GM12878 (cell line): ENCODE measurements at regions not wholly inside any gene's neighbourhood (a gene's known extent, or its start where the extent isn't known, plus 50 kb on each side); places are given as distances from the start of the nearest gene placed in this dataset.
A peak's percentile ranks its signal among the peaks of the same experiment; 100 is the strongest.

Source experiments
- ATAC-seq: fragments of 200-7000 bp; cut with Tn5 transposase; 3 replicates; pipeline ENCODE4 v1.9.1; 2020; ENCODE audit warnings: mild to moderate bottlenecking, moderate library complexity
- BruUV-seq: library from RNA; stranded (reverse); fragments of 400-500 nt; replicated peaks from 2 replicates; lab custom pipeline; 2021; lab: Mats Ljungman, UMichigan
- CTCF ChIA-PET: fragments of 300-600 bp; sonication (Branson Sonifier 250); formaldehyde crosslinking; extraction: SDS; loops from one replicate; lab custom pipeline; 2021; ENCODE audit warnings: inconsistent platforms; lab: Yijun Ruan, JAX
- POLR2A ChIA-PET: fragments of 350-600 bp; formaldehyde crosslinking; extraction: SDS; loops from one replicate; lab custom pipeline; 2021; ENCODE audit warnings: inconsistent platforms; lab: Charles Lee
- RAD21 ChIA-PET: fragments of 300-600 bp; sonication (Branson Sonifier 250); formaldehyde crosslinking; loops from one replicate; lab custom pipeline; 2023; ENCODE audit warnings: antibody characterized with exemption; ENCODE audit not compliant: unreplicated experiment; lab: Charles Lee
- SMC1A ChIA-PET: fragments of 300-600 bp; sonication (Branson Sonifier 250); formaldehyde crosslinking; loops from one replicate; lab custom pipeline; 2023; ENCODE audit not compliant: unreplicated experiment, uncharacterized antibody; lab: Charles Lee
- DNase-seq: peaks from one replicate; pipeline ENCODE4 v3.0.0-alpha.2; 2011; ENCODE audit warnings: low read depth, low spot score
- FAIRE-seq: peaks from 3 replicates; lab custom pipeline; 2011; peaks lifted over from hg19 to GRCh38; lab: Jason Lieb, UNC
- H2AFZ ChIP-seq: 2 replicates; pipeline ENCODE4 v1.6.0; 2011; ENCODE audit warnings: low read depth, low read length, control low read depth; ENCODE audit not compliant: control insufficient read depth
- H3K27ac ChIP-seq: 2 replicates; pipeline ENCODE4 v1.5.1; 2011; ENCODE audit warnings: control low read depth; ENCODE audit not compliant: control insufficient read depth, insufficient read depth
- H3K27me3 ChIP-seq, 2 experiments: replicated peaks in 1 of 2; 2 replicates each; pipeline versions ENCODE4 v1.6.0 to v1.6.1; 2011; ENCODE audit warnings: low read length in 1 of 2; ENCODE audit not compliant: control insufficient read depth in 2 of 2, insufficient read depth in 2 of 2
- H3K36me3 ChIP-seq, 2 experiments: 2 replicates each; pipeline ENCODE4 v1.5.1; 2011; ENCODE audit warnings: low read length in 1 of 2; ENCODE audit not compliant: control insufficient read depth in 2 of 2, insufficient read depth in 2 of 2
- H3K4me1 ChIP-seq: 2 replicates; pipeline ENCODE4 v1.6.1; 2011; ENCODE audit warnings: mild to moderate bottlenecking, low read length, moderate library complexity, mixed read lengths; ENCODE audit not compliant: control insufficient read depth, insufficient read depth
- H3K4me2 ChIP-seq: 2 replicates; pipeline ENCODE4 v1.6.0; 2011; ENCODE audit warnings: control low read depth; ENCODE audit not compliant: control insufficient read depth, insufficient read depth
- H3K4me3 ChIP-seq: fragments of 200-600 bp; sonication (generic); 2 replicates; pipeline ENCODE4 v1.5.1; 2016
- H3K79me2 ChIP-seq: 2 replicates; pipeline ENCODE4 v1.6.0; 2011; ENCODE audit warnings: low read length; ENCODE audit not compliant: control insufficient read depth, insufficient read depth
- H3K9ac ChIP-seq: 2 replicates; pipeline ENCODE4 v1.8.0; 2011; ENCODE audit warnings: low read length, control low read depth, mixed read lengths; ENCODE audit not compliant: control insufficient read depth, insufficient read depth
- H3K9me3 ChIP-seq: replicated peaks from 3 replicates; pipeline ENCODE4 v1.5.1; 2011; ENCODE audit warnings: mild to moderate bottlenecking, low read length; ENCODE audit not compliant: control insufficient read depth, insufficient read depth
- H4K20me1 ChIP-seq: 2 replicates; pipeline ENCODE4 v1.6.0; 2011; ENCODE audit not compliant: control insufficient read depth, insufficient read depth
- BCLAF1 ChIP-seq: fragments of 450-650 bp; IDR thresholded peaks from 2 replicates; pipeline ENCODE4 v1.6.1; 2017; ENCODE audit warnings: antibody characterized with exemption, mild to moderate bottlenecking, moderate library complexity
- EP300 ChIP-seq, 2 experiments: fragments of 150-350 bp in 1 of 2; IDR thresholded peaks; 2 replicates each; pipeline ENCODE4 v1.6.1; 2011 to 2012; ENCODE audit warnings: low read depth in 2 of 2, low read length in 2 of 2, borderline replicate concordance in 1 of 2, improper control_type of control experiment in 1 of 2, inconsistent platforms in 1 of 2; ENCODE audit not compliant: control insufficient read depth in 1 of 2
- FOS ChIP-seq: IDR thresholded peaks from 3 replicates; pipeline ENCODE4 v1.6.1; 2011; ENCODE audit warnings: borderline replicate concordance; ENCODE audit not compliant: insufficient read length; ENCODE audit errors: extremely low read depth
- LARP7 ChIP-seq: fragments of 450-650 bp; IDR thresholded peaks from 2 replicates; pipeline ENCODE4 v1.6.1; 2017; ENCODE audit warnings: mild to moderate bottlenecking
- NR2C2 ChIP-seq: IDR thresholded peaks from 2 replicates; pipeline ENCODE4 v1.6.1; 2011; ENCODE audit warnings: borderline replicate concordance, low read depth; ENCODE audit not compliant: control insufficient read depth, insufficient read length
- SP1 ChIP-seq: IDR thresholded peaks from one replicate; pipeline ENCODE4 v1.6.1; 2011; ENCODE audit warnings: low read depth, low read length
- TCF3 ChIP-seq: IDR thresholded peaks from 2 replicates; pipeline ENCODE4 v1.6.1; 2012; ENCODE audit warnings: low read depth, mild to moderate bottlenecking, low read length, borderline replicate concordance; ENCODE audit not compliant: insufficient read depth
- ZNF687 ChIP-seq: fragments of 450-650 bp; IDR thresholded peaks from 2 replicates; pipeline ENCODE4 v1.6.1; 2017; ENCODE audit warnings: mild to moderate bottlenecking, moderate library complexity
- WGBS: methylation state at CpG from one replicate; pipeline ENCODE4 v1.1.6; 2016; ENCODE audit warnings: low lambda C conversion rate; ENCODE audit not compliant: insufficient replicate concordance, insufficient coverage; ENCODE audit errors: missing lambda C conversion rate; 5-methylcytosine and 5-hydroxymethylcytosine counted together
- in situ Hi-C: fragments of 300-500 bp; cut with MboI; formaldehyde crosslinking; loops from 9 replicates; pipeline ENCODE4 v1.14.3; 2018; ENCODE audit warnings: mixed read lengths
- intact Hi-C: fragments of 100-400 bp; cut with micrococcal nuclease; formaldehyde crosslinking; loops from one replicate; pipeline ENCODE4 v1.14.2; 2022; ENCODE audit not compliant: unreplicated experiment

DNA sequence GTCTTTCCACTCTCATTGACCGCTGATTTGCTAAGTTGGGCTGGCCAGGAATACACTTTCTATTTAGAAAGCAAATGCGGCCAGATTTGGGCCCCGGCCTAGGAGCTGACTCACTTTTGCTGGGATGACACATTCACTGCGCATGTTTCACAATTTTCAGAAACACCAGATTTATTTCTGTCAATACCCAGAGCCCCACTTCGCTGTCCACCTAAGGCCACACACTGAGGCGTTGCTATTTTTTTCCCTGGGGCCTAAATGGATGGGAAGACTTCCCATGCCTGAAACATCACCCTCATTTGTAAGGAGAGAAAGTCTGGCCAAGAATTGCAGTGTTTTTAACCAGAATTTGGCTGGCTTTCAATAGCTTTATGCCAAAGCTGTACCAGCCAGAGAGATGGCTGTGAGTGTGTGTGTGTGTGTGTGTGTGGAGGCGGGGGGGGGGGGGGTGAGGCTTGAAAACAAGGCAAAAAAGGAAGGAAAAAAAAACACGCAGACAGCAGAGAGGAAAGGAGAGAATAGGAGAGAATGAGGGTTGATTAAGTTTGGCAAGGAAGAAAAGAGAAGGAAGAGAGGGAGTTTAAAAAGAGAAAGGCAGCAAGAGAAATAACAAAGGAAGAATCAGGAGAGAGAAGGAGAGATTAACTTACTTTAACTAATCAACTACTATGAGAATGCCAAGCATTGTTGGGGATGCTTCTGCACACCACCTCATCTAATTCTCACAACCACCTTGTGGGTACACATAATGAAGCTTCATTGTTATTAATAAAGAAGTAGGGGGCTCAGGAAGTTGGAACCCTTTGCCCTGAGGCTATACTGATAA lies 261.4 kb upstream of the KLF4 start:
- no TSS peak for BruUV-seq
- CTCF ChIA-PET, result interaction anchor here (0.5 to 1.5 kb wide), 6 partner anchors 9 to 125 kb away, joined by 3 to 5 read pairs (median 4); no protein-coding TSS in a partner anchor
- Histone ChIP-seq H3K79me2 (no peaks in the 10 kb centered on the region), H3K27me3 (no peaks in the 10 kb centered on the region), H3K27ac (no peak overlapping the region), H3K36me3 (no peaks in the 10 kb centered on the region), H3K9ac (no peak overlapping the region), H3K4me3 (no peak overlapping the region), H4K20me1 (no peaks in the 10 kb centered on the region), H3K9me3 (no peaks in the 10 kb centered on the region; the same call in 2 of the 3 replicates), H2AFZ (no peak overlapping the region; the same call in 1 of the 2 replicates), H3K4me2 (no peak overlapping the region), H3K4me1 (no peaks in the 10 kb centered on the region)
- SMC1A ChIA-PET, result interaction anchor here (0.5 to 2.3 kb wide), 19 partner anchors 9 to 134 kb away, joined by 3 to 19 read pairs (median 5); no protein-coding TSS in a partner anchor
- no peak for TF ChIP-seq FOS
- no peak for TF ChIP-seq NR2C2
- no peak for TF ChIP-seq SP1
- TF ChIP-seq EP300 (IDR thresholded peaks at IDR 0.05; ENCODE audit: borderline replicate concordance in 1 of 2, control insufficient read depth in 1 of 2, low read depth in 2 of 2, low read length in 2 of 2), result no peak
- TF ChIP-seq LARP7, result no peak
- TF ChIP-seq TCF3, result no peak
- no peak for TF ChIP-seq BCLAF1
- 0 out of 2 replicates have a peak, but pooled peaks have one; percentile 17 for TF ChIP-seq ZNF687
- POLR2A ChIA-PET, result interaction anchor here (0.6 to 1.8 kb wide), 10 partner anchors 9 to 465 kb away, joined by 3 to 11 read pairs (median 5); no protein-coding TSS in a partner anchor
- intact Hi-C loops, result no loop called here
- FAIRE-seq (no peak), DNase-seq (no peak), ATAC-seq (peak; percentile 7)
- in situ Hi-C loops, result no loop called here
- RAD21 ChIA-PET, result interaction anchor here (0.8 to 2.5 kb wide), 20 partner anchors 8 to 210 kb away, joined by 3 to 12 read pairs (median 4); no protein-coding TSS in a partner anchor
- WGBS, result 27% methylated on average over 7 of the region's 8 CpGs
